GM18526 (cell line): ENCODE measurements at regions not wholly inside any gene's neighbourhood (a gene's known extent, or its start where the extent isn't known, plus 50 kb on each side); places are given as distances from the start of the nearest gene placed in this dataset.

Experiments
- POLR2A ChIP-seq: IDR thresholded peaks from 3 replicates; pipeline ENCODE4 v1.6.1; 2011; ENCODE audit not compliant: insufficient read length; ENCODE audit errors: extremely low read depth

DNA sequence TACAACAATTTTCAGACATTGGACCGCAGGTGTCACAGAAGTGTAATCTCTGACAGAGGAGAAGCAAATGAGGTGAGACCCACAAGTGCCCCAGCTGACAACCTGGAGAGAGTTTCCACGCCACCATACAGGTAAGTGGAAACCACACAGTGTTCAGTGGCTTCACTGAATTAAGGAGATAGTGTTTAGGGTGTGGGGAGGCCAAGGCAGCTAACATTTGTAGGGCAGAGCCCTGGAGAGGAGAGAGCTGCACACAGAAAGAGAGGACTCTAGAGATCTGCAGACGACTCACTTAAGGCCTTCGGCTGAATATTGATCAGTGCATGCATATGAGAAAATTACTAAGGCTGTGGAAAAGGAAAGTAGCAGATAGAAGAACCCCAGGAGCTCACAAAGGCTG is 228.9 kb upstream of the TNRC6C start:
- no peak for TF ChIP-seq POLR2A

- TF ChIP-seq POLR2A: no peak
Observed at GRCh38 chr17:77730376-77730775, 228.1 kb upstream of the TNRC6C start.

DNA sequence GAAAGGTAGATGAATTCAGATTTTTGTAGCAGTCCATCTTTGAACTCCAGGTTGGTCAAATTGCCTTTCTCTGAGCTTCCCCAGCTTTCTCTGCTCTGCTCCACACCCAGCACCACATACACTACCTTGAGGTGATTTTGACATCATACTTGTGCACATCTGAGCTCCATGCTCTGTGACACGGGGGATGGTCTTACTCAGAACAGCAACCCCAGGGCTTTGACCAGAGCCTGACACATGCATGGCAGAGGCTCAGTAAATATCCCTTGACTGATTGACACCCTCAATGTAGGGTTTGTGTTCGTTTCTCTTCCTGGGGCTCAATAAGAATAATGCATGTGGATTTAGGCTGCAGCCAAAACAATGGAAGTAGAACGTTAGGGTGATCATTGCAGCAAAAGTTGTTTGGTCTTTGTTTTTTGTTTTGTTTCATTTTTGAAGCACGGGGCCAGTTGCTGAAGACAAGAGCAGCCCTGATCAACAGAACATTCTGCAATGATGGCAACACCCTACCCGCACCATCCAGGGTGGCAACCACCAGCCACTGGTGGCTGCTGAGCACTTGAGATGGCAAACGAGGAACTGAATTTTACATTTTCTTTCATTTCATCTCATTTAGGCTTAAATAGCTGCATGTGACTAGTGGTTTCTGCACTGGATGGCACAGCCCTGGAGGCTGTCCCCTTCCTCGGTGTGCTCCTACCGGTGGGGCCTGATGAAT is 224.8 kb upstream of the TNRC6C start:
- no peak for TF ChIP-seq POLR2A

DNA sequence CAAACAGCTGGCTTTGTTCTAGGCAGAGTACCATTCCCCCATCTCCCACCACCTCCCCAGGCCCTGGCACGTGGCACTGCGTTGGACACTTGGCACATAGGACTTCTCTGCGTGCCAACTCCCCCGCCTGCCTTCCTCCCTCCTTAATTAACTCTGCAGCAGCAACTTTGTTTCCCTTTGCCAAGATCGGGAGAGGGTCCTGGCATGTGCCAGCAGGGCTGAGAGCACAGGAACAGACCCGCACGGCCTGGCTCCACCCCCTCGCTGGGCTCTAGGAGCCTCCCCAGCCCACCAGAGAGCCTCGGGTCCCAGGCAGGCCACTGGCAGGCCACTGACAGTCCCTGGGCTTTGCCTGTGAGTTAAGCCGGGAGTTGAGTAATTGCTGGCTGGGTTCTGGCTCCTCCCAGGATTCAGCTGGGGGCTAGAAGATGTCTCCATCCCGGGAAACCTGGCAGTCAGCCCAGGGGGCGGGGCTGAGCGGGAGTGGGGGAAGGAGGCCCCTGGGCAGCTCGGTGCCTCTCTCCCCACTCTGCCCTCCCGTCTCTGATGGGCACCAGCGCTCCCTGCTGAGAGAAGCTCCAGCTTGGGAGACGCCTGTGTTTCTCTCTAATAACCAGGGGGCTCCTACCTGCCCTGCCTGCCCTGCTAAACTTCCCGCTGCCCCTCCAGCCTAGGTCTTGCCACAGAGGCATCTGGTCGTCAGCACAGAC is 224.0 kb upstream of the TNRC6C start:
- TF ChIP-seq POLR2A: no peak

- no peak for TF ChIP-seq POLR2A
Observed at GRCh38 chr17:77735081-77735565, 223.4 kb upstream of the TNRC6C start.

GRCh38 chr17:77735566-77736198 is 222.8 kb upstream of the TNRC6C start:
- no peak for TF ChIP-seq POLR2A

- TF ChIP-seq POLR2A: no peak
Observed at GRCh38 chr17:77736199-77736585, 222.3 kb upstream of the TNRC6C start.

DNA sequence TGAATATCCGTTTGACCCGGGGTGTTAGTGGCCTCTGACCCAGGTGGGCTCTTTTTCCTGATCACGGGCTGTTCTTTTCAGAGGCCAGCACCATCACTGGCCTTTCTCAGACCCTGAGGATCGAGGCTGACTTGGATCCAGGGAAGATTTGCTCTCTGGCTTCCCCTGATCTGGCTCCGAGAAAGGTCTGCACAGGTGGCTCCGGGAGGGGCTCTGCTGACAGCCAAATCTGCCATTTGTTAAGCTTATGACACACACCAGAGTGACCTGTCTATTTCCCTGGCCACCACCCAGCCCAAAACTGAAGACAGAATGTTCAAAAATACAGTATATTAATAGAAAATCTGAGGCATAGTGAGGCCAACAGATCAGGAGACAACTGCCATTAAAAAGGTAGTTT is 221.8 kb upstream of the TNRC6C start:
- TF ChIP-seq POLR2A: no peak

DNA sequence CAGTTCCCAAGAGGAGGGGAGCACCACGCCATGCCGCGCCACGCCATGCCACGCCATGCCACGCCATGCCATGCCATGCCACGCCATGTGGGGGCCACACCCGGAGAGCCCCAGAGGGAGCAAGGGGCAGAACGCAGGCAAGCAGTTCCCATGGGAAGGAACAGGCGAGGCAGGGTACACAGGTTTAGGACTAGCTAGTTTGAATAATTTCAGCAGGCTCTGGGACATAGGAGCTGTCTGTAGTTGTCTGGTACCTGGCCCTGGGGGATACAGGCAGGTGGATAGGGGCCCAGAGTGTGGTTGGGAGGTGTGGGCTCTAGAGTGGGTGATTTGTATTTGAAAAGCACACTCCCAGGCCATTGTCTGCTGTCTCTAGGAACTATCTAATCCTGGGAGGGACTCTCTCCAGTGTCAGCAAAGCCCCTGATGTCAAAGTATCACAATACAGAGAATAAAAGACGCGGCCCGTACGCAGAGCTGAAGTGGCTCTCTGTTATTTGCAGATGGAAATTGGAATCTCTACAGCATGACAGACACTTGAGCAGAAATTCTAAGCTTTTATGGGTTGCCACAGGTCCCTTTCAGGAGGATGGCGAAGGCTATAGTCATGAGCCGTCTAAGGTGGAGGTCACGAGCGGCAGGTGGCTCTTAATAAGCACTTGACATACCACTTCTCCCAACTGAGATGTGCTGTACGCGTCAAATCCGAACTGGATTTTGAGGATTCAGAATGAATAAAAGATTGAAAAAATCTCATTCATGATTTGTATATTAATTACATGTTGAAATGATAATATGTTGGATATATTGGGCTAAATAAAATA is 220.8 kb upstream of the TNRC6C start:
- TF ChIP-seq POLR2A: no peak

- no peak for TF ChIP-seq POLR2A
Observed at GRCh38 chr17:77738751-77739531, 219.6 kb upstream of the TNRC6C start.

DNA sequence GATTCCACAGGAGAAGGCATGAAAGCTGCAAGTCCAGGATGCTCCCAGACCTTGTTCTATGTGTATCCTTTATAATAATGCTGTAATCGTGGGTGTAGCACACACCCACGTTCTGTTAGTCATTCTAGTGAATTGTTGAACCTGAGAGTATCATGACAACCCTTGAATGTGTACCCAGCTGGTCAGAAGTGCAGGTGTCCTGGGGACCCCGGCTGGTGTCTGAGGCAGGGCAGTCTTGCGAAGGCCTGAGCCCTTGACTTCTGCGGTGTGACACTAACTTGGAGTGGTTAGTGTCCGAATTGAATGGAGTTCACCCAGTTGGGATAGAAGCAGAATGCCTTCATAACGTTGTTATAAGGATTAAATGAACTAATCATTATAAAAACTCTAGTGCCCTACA is 218.0 kb upstream of the TNRC6C start:
- no peak for TF ChIP-seq POLR2A

- TF ChIP-seq POLR2A: no peak
Observed at GRCh38 chr17:77741109-77741508, 217.4 kb upstream of the TNRC6C start.

GRCh38 chr17:77742579-77742978 is 215.9 kb upstream of the TNRC6C start:
- no peak for TF ChIP-seq POLR2A
